ENCODE measurements at regions not wholly inside any gene's neighbourhood (a gene's known extent, or its start where the extent isn't known, plus 50 kb on each side); places are given as distances from the start of the nearest gene placed in this dataset.

DNA sequence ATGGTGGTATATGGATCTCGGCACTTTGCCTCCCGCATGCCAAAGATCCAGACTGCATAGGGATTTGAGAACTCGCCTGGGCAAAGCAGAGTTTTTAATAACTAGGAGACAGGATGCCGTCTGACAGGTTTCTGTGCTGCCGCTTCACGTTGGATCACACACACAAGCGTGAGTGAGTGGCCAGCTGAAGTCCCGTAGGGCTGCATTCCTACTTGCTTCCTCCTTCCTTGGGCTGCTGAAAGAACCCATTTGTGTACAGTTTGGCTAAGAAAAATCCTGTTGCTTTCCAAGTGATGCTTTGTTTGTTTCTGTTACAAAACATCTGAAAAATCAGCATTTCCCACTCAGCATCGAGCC, 604.3 kb upstream of the CFAP20DC start:
- TF ChIP-seq, protein P1, sequence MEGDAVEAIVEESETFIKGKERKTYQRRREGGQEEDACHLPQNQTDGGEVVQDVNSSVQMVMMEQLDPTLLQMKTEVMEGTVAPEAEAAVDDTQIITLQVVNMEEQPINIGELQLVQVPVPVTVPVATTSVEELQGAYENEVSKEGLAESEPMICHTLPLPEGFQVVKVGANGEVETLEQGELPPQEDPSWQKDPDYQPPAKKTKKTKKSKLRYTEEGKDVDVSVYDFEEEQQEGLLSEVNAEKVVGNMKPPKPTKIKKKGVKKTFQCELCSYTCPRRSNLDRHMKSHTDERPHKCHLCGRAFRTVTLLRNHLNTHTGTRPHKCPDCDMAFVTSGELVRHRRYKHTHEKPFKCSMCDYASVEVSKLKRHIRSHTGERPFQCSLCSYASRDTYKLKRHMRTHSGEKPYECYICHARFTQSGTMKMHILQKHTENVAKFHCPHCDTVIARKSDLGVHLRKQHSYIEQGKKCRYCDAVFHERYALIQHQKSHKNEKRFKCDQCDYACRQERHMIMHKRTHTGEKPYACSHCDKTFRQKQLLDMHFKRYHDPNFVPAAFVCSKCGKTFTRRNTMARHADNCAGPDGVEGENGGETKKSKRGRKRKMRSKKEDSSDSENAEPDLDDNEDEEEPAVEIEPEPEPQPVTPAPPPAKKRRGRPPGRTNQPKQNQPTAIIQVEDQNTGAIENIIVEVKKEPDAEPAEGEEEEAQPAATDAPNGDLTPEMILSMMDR (IDR thresholded peaks at IDR 0.05) = no peak
- no peak for TF ChIP-seq POLR2A (IDR thresholded peaks at IDR 0.05)
